Osteocyte (in vitro differentiated cells): ENCODE measurements at regions not wholly inside any gene's neighbourhood (a gene's known extent, or its start where the extent isn't known, plus 50 kb on each side); places are given as distances from the start of the nearest gene placed in this dataset.

Source experiments
- DNase-seq: peaks from one replicate; pipeline ENCODE4 v3.0.0; 2021; ENCODE audit warnings: mixed read lengths; ENCODE audit not compliant: unreplicated experiment; ENCODE audit errors: extremely low spot score
- H3K27ac Mint-ChIP-seq: one replicate; pipeline ENCODE4 v1.8.0; 2021; ENCODE audit warnings: mild to moderate bottlenecking, mixed read lengths; ENCODE audit not compliant: unreplicated experiment
- H3K27me3 Mint-ChIP-seq: one replicate; pipeline ENCODE4 v1.8.0; 2021; ENCODE audit warnings: mixed read lengths; ENCODE audit not compliant: unreplicated experiment
- H3K36me3 Mint-ChIP-seq: one replicate; pipeline ENCODE4 v1.8.0; 2021; ENCODE audit warnings: mixed read lengths; ENCODE audit not compliant: unreplicated experiment
- H3K4me1 Mint-ChIP-seq: one replicate; pipeline ENCODE4 v1.8.0; 2021; ENCODE audit warnings: mixed read lengths; ENCODE audit not compliant: unreplicated experiment
- H3K4me3 Mint-ChIP-seq: one replicate; pipeline ENCODE4 v1.8.0; 2021; ENCODE audit warnings: mild to moderate bottlenecking, moderate library complexity, mixed read lengths; ENCODE audit not compliant: unreplicated experiment
- H3K9me3 Mint-ChIP-seq: one replicate; pipeline ENCODE4 v1.8.0; 2021; ENCODE audit warnings: mixed read lengths; ENCODE audit not compliant: unreplicated experiment
- TF ChIP-seq, protein P1 (sequence below): fragments of 200-600 bp; sonication (generic); IDR thresholded peaks from 2 replicates; pipeline ENCODE4 v1.5.0; 2021; ENCODE audit warnings: antibody characterized with exemption, mild to moderate bottlenecking, moderate library complexity

DNA sequence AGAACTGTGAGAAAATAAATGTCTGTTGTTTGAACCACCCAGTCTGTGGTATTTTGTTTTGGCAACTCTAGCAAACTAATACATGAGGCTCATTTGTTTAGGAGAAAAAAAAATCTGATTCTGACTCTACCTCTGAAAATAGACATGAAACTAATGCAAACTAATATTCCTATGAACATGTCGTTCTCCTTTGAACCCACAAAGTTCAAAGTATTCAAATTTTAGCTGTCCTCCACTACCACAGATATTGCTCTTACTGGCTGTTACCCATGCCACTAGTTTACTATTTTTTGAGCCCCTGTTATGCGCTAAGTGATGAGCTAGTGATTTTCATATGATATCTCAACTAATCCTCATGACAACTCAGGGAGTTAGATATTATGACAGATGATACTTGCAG, 58.8 kb upstream of the ZNF804B start:
- no peak overlapping the region for H3K27ac Mint-ChIP-seq
- no peaks in the 10 kb centered on the region for H3K27me3 Mint-ChIP-seq
- H3K4me3 Mint-ChIP-seq, result no peak overlapping the region
- no peaks in the 10 kb centered on the region for H3K36me3 Mint-ChIP-seq
- DNase-seq, result no peak
- H3K4me1 Mint-ChIP-seq, result no peaks in the 10 kb centered on the region
- H3K9me3 Mint-ChIP-seq, result no peaks in the 10 kb centered on the region
- TF ChIP-seq, protein P1, sequence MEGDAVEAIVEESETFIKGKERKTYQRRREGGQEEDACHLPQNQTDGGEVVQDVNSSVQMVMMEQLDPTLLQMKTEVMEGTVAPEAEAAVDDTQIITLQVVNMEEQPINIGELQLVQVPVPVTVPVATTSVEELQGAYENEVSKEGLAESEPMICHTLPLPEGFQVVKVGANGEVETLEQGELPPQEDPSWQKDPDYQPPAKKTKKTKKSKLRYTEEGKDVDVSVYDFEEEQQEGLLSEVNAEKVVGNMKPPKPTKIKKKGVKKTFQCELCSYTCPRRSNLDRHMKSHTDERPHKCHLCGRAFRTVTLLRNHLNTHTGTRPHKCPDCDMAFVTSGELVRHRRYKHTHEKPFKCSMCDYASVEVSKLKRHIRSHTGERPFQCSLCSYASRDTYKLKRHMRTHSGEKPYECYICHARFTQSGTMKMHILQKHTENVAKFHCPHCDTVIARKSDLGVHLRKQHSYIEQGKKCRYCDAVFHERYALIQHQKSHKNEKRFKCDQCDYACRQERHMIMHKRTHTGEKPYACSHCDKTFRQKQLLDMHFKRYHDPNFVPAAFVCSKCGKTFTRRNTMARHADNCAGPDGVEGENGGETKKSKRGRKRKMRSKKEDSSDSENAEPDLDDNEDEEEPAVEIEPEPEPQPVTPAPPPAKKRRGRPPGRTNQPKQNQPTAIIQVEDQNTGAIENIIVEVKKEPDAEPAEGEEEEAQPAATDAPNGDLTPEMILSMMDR, result no peak

DNA sequence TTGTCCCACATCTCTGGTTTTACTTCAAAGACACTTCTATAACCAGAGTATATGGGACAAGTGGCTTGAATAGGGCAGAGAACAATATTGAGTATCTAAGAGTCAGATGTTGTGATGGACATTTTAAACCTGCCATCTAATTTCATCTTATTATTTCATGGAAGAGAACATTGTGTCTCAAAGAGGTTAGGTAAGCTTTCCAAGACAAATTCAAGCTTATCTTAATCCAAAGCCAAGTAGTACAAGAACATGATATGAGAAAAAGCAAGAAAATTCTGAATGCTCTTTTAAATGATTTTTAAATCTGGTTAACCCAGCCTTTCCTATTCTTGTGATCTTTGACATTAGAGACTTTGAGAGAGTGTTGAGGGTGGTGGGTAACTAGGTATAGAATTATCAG, 65.3 kb upstream of the ZNF804B start:
- Mint-ChIP-seq H3K27me3 (peaks cover 3% of the 10 kb centered on the region), H3K36me3 (no peaks in the 10 kb centered on the region), H3K4me1 (no peaks in the 10 kb centered on the region), H3K4me3 (no peak overlapping the region), H3K27ac (no peak overlapping the region), H3K9me3 (no peaks in the 10 kb centered on the region)
- TF ChIP-seq, protein P1, result no peak
- DNase-seq, result no peak

DNA sequence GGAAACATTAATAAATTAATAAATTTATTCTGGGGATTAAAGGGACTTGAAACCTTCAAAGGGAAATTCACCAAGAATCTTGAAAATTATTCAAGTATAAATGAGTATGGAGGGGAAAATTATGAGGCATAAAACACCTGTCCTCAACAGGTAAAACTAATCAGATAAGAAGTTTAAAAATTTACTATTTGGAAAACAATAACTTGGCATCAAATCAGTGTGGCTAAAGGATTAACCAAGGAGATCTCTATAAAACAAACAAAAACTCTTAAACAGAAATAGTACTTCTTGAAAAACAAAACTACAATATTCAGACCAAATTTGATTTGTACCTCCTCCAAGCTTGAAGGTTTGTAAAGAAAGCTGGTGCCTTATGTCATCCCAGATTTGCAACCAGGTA, 66.4 kb upstream of the ZNF804B start:
- Mint-ChIP-seq H3K27me3 (peaks cover 3% of the 10 kb centered on the region), H3K36me3 (no peaks in the 10 kb centered on the region), H3K9me3 (no peaks in the 10 kb centered on the region), H3K27ac (no peak overlapping the region), H3K4me1 (no peaks in the 10 kb centered on the region), H3K4me3 (no peak overlapping the region)
- DNase-seq, result no peak
- TF ChIP-seq, protein P1, result no peak

DNA sequence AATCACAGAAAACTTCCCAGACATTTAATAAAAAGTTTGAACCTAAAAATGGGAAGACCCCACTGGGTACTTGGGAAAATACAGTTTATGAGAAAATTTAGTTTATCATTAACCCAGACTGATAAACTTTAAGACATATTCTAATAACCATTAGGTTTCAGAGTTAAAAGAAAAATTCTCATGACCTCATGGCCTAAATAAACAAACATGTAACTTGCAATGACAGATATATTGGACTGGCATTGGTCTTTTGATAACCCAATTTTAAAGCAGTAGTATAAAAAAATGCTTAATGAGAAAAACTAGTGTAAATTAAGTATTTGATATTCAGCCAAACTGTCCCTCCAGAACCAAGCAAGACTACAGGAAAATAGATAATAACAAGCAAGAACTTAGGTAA, 67.0 kb upstream of the ZNF804B start:
- no peaks in the 10 kb centered on the region for H3K4me1 Mint-ChIP-seq
- no peaks in the 10 kb centered on the region for H3K36me3 Mint-ChIP-seq
- no peak overlapping the region for H3K27ac Mint-ChIP-seq
- TF ChIP-seq, protein P1, result no peak
- no peaks in the 10 kb centered on the region for H3K9me3 Mint-ChIP-seq
- no peak overlapping the region for H3K4me3 Mint-ChIP-seq
- peaks cover 3% of the 10 kb centered on the region for H3K27me3 Mint-ChIP-seq
- DNase-seq, result no peak

DNA sequence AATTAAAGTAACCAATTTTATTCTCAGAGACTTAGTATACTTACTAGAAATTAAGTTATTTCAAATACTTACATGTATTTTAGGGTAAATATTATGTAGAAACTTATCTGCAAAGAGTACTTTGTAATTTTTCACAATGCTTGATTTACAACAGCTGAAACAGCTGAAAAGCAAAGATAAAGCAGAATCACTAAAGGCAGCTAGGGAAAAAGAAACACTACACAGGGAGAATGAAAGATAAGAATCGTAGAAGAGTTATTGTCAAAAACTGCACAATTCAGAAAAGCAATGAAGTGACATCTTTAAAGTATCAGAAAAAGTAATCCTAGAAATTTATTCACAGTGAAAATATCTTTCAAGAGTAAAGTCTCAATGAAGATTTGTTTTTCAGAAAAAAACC, 69.7 kb upstream of the ZNF804B start:
- Mint-ChIP-seq H3K4me1 (no peaks in the 10 kb centered on the region), H3K27me3 (peaks cover 3% of the 10 kb centered on the region), H3K36me3 (no peaks in the 10 kb centered on the region), H3K4me3 (no peak overlapping the region), H3K9me3 (peaks cover 4% of the 10 kb centered on the region), H3K27ac (no peak overlapping the region)
- no peak for DNase-seq
- TF ChIP-seq, protein P1, result no peak
